Loucy (cell line): ENCODE measurements at regions not wholly inside any gene's neighbourhood (a gene's known extent, or its start where the extent isn't known, plus 50 kb on each side); places are given as distances from the start of the nearest gene placed in this dataset.

ENCODE experiments used
- H2AFZ ChIP-seq: fragments of 200-600 bp; sonication (generic); 2 replicates; pipeline ENCODE4 v1.6.0; 2016; ENCODE audit warnings: antibody characterized with exemption, mild to moderate bottlenecking, low read length, moderate library complexity
- H3F3A ChIP-seq: fragments of 200-600 bp; 2 replicates; pipeline ENCODE4 v1.6.0; 2016; ENCODE audit warnings: antibody characterized with exemption, low read depth, mild to moderate bottlenecking
- H3K27me3 ChIP-seq: fragments of 200-600 bp; sonication (generic); 2 replicates; pipeline ENCODE4 v1.6.1; 2014; ENCODE audit warnings: low read length, mild to moderate bottlenecking; ENCODE audit not compliant: insufficient read depth, poor library complexity, severe bottlenecking
- H3K36me3 ChIP-seq: fragments of 200-600 bp; sonication (generic); 2 replicates; pipeline ENCODE4 v1.6.1; 2016; ENCODE audit warnings: low read length; ENCODE audit not compliant: insufficient read depth
- H3K4me1 ChIP-seq: fragments of 200-600 bp; sonication (generic); 2 replicates; pipeline ENCODE4 v1.5.1; 2014; ENCODE audit warnings: low read length, mild to moderate bottlenecking; ENCODE audit not compliant: insufficient read depth, poor library complexity, severe bottlenecking
- H3K4me2 ChIP-seq: fragments of 200-600 bp; sonication (generic); 2 replicates; pipeline ENCODE4 v1.6.0; 2014; ENCODE audit warnings: antibody characterized with exemption, low read length, low read depth, mild to moderate bottlenecking; ENCODE audit not compliant: poor library complexity, severe bottlenecking
- H3K4me3 ChIP-seq: fragments of 200-600 bp; sonication (generic); 2 replicates; pipeline ENCODE4 v1.5.1; 2014; ENCODE audit warnings: low read length, mild to moderate bottlenecking, mixed read lengths; ENCODE audit not compliant: poor library complexity, severe bottlenecking
- H3K79me2 ChIP-seq: fragments of 200-600 bp; sonication (generic); 2 replicates; pipeline ENCODE4 v1.6.1; 2014; ENCODE audit warnings: low read length; ENCODE audit not compliant: insufficient read depth
- H3K9ac ChIP-seq: fragments of 200-600 bp; sonication (generic); 2 replicates; pipeline ENCODE4 v1.6.0; 2014; ENCODE audit warnings: mild to moderate bottlenecking, low read depth, low read length, moderate library complexity; ENCODE audit not compliant: poor library complexity, severe bottlenecking
- H3K9me2 ChIP-seq: fragments of 200-600 bp; sonication (generic); replicated peaks from 2 replicates; pipeline ENCODE4 v1.6.1; 2016; ENCODE audit warnings: low read depth, low read length, mixed read lengths
- H3K9me3 ChIP-seq: fragments of 200-600 bp; sonication (generic); 2 replicates; pipeline ENCODE4 v1.6.1; 2014; ENCODE audit warnings: mild to moderate bottlenecking, antibody characterized with exemption, low read length, low read depth; ENCODE audit not compliant: insufficient read depth
- H4K20me1 ChIP-seq: fragments of 200-600 bp; sonication (generic); 2 replicates; pipeline ENCODE4 v1.6.0; 2014; ENCODE audit warnings: antibody characterized with exemption, low read length, mild to moderate bottlenecking; ENCODE audit not compliant: insufficient read depth, poor library complexity, severe bottlenecking
- EZH2phosphoT487 ChIP-seq: fragments of 200-600 bp; IDR thresholded peaks from 2 replicates; pipeline ENCODE4 v1.6.1; 2018; ENCODE audit warnings: antibody characterized with exemption, mild to moderate bottlenecking, moderate library complexity, borderline replicate concordance
- TF ChIP-seq, protein P1 (sequence below): fragments of 200-600 bp; sonication (generic); conservative IDR thresholded peaks from 2 replicates; pipeline ENCODE4 v1.5.1; 2014; ENCODE audit warnings: mild to moderate bottlenecking, antibody characterized with exemption, low read length

DNA sequence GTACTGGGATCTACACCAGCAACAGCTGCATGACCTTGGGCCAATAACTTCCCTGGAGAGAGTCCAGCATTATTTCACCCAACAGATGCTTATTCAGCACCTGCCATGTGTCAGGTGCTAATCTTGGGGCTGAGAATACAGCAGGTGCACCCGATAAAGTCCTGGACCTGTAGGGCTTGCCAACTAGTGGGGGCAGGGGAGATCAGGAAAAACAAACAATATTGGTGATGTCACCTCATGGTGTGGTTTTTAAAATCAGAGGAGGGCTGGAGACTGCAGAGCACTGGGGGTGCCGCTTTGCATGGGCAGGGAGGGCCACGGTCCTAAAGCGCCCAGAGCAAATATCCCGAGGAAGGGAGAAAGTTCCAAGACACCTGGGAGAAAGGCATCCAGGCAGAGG lies 218.8 kb downstream of the C16orf95 start:
- Histone ChIP-seq H3K9me2 (no peaks in the 10 kb centered on the region), H3K9me3 (no peaks in the 10 kb centered on the region), H3K4me2 (no peak overlapping the region), H3K9ac (no peak overlapping the region), H4K20me1 (no peaks in the 10 kb centered on the region), H3F3A (no peaks in the 10 kb centered on the region), H3K27me3 (no peaks in the 10 kb centered on the region), H3K4me3 (no peak overlapping the region), H2AFZ (no peak overlapping the region), H3K79me2 (no peaks in the 10 kb centered on the region), H3K36me3 (no peaks in the 10 kb centered on the region), H3K4me1 (no peaks in the 10 kb centered on the region)
- TF ChIP-seq, protein P1, sequence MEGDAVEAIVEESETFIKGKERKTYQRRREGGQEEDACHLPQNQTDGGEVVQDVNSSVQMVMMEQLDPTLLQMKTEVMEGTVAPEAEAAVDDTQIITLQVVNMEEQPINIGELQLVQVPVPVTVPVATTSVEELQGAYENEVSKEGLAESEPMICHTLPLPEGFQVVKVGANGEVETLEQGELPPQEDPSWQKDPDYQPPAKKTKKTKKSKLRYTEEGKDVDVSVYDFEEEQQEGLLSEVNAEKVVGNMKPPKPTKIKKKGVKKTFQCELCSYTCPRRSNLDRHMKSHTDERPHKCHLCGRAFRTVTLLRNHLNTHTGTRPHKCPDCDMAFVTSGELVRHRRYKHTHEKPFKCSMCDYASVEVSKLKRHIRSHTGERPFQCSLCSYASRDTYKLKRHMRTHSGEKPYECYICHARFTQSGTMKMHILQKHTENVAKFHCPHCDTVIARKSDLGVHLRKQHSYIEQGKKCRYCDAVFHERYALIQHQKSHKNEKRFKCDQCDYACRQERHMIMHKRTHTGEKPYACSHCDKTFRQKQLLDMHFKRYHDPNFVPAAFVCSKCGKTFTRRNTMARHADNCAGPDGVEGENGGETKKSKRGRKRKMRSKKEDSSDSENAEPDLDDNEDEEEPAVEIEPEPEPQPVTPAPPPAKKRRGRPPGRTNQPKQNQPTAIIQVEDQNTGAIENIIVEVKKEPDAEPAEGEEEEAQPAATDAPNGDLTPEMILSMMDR: no peak
- no peak for TF ChIP-seq EZH2phosphoT487

DNA sequence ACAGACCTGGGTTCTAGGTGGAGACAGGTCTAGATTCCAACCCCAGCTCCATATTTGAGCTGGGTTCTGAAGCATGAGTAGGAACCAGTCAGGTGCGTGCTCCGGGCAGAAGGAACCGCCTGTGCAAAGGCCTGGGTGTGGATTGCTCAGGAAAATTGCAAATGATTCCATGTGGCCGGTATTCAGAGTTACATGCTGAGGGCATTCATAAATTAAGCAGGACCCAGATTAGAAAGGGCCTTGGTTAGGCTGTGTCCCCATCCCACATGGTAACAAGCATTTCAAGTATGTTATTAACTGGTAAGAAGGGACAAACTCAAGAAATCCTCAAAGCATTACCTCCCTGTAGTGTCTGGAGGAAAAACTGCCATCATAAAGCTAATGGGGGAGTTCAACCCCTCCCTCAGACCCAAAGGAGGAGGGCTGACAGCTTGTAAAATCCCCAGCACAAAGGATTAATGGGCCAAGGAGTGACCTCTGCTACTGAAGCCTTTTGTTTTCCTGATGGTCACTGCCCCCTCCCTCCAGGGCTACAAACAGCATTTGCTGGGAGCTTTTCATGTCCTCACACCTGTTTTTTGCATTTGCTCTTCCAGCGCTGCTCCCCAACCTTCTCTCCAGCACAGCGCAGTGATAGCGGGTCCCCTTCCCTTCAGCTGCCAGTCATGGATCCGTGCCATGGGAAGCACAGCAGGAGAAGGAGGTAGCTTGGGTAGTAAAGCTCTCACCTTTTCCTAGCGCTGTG lies 218.0 kb downstream of the C16orf95 start:
- no peaks in the 10 kb centered on the region for H3K9me2 ChIP-seq
- H4K20me1 ChIP-seq: no peaks in the 10 kb centered on the region
- TF ChIP-seq EZH2phosphoT487: no peak
- TF ChIP-seq, protein P1: no peak
- H3K9me3 ChIP-seq: no peaks in the 10 kb centered on the region
- H3K36me3 ChIP-seq: no peaks in the 10 kb centered on the region
- H2AFZ ChIP-seq: no peak overlapping the region
- H3K4me3 ChIP-seq: no peak overlapping the region
- H3K9ac ChIP-seq: no peak overlapping the region
- H3K27me3 ChIP-seq: no peaks in the 10 kb centered on the region
- no peaks in the 10 kb centered on the region for H3K79me2 ChIP-seq
- H3K4me1 ChIP-seq: no peaks in the 10 kb centered on the region
- no peak overlapping the region for H3K4me2 ChIP-seq
- no peaks in the 10 kb centered on the region for H3F3A ChIP-seq

DNA sequence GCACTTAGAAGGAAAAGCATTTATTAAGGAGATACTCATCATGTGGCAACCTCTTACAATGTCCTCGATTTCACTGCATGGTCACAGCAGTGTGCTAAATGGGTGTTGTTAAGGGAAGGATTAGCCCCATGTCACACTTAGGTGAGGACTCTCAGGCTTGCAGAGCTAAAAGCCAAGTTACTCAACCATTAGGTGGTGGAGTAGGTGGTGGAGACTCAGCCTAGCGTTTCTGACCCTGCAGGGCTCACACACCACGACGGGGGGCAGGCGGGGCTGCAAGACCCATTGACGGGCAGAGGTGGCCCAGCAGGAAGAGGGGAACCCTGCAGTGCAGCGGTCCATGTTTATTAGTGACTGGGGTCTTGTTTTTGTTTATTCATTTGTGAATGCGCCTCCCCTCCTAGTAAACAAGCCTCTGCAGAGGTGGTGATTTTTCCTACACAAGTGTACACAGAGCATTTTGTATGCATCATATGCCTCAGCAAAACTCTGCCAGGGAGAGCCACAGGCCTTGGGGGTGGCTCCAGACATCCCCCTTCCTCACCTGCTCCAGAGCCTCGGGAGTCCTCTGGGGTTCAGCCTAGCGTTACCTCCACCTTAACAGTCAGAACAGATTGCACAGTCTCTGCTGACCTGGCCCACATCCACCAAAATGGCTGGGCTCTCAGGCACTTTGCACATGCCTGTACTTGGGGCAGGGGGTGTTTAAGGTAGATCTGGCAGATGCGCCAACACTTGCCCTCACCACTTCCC lies 216.7 kb downstream of the C16orf95 start:
- Histone ChIP-seq H2AFZ (no peak overlapping the region), H3K27me3 (no peaks in the 10 kb centered on the region), H3K4me1 (no peaks in the 10 kb centered on the region), H3K36me3 (no peaks in the 10 kb centered on the region), H3K4me2 (no peak overlapping the region), H3K4me3 (no peak overlapping the region), H3K9ac (no peak overlapping the region), H3K79me2 (no peaks in the 10 kb centered on the region), H4K20me1 (no peaks in the 10 kb centered on the region), H3K9me2 (no peaks in the 10 kb centered on the region), H3F3A (no peaks in the 10 kb centered on the region), H3K9me3 (no peaks in the 10 kb centered on the region)
- no peak for TF ChIP-seq EZH2phosphoT487
- TF ChIP-seq, protein P1: no peak
